HG03354 (cell line): ENCODE measurements at regions not wholly inside any gene's neighbourhood (a gene's known extent, or its start where the extent isn't known, plus 50 kb on each side); places are given as distances from the start of the nearest gene placed in this dataset.

Experiments
- ATAC-seq: cut with Tn5 transposase; IDR thresholded peaks from one replicate; pipeline ENCODE4 v1.9.1; 2021; ENCODE audit warnings: mild to moderate bottlenecking; ENCODE audit not compliant: unreplicated experiment, poor library complexity, severe bottlenecking

GRCh38 chr3:102529452-102529851, 94.6 kb downstream of the ZPLD1 start:
- no peak for ATAC-seq

GRCh38 chr3:102530415-102531181, 95.8 kb downstream of the ZPLD1 start:
- ATAC-seq = no peak

- no peak for ATAC-seq
These were observed 96.9 kb downstream of the ZPLD1 start for GRCh38 chr3:102531686-102532085.

- ATAC-seq = no peak
These were observed 98.1 kb downstream of the ZPLD1 start for GRCh38 chr3:102532901-102533300.

GRCh38 chr3:102533784-102534183, 99.0 kb downstream of the ZPLD1 start:
- no peak for ATAC-seq

- peak; percentile 70 for ATAC-seq
These were observed 101.6 kb downstream of the ZPLD1 start for GRCh38 chr3:102536456-102536855.

- no peak for ATAC-seq
These were observed 102.3 kb downstream of the ZPLD1 start for GRCh38 chr3:102537123-102537522.

GRCh38 chr3:102544741-102545140, 109.9 kb downstream of the ZPLD1 start:
- no peak for ATAC-seq

GRCh38 chr3:102545276-102545675, 110.5 kb downstream of the ZPLD1 start:
- ATAC-seq = no peak

GRCh38 chr3:102553876-102554275, 119.1 kb downstream of the ZPLD1 start:
- no peak for ATAC-seq

GRCh38 chr3:102570511-102570910, 135.7 kb downstream of the ZPLD1 start:
- ATAC-seq = no peak

GRCh38 chr3:102571006-102571405, 136.2 kb downstream of the ZPLD1 start:
- ATAC-seq = no peak

GRCh38 chr3:102571720-102572384, 137.0 kb downstream of the ZPLD1 start:
- ATAC-seq = no peak

- ATAC-seq = no peak
These were observed 138.7 kb downstream of the ZPLD1 start for GRCh38 chr3:102573483-102574028.

GRCh38 chr3:102574355-102574754, 139.5 kb downstream of the ZPLD1 start:
- no peak for ATAC-seq

- no peak for ATAC-seq
These were observed 141.8 kb downstream of the ZPLD1 start for GRCh38 chr3:102576651-102577050.

GRCh38 chr3:102577082-102577789, 142.4 kb downstream of the ZPLD1 start:
- no peak for ATAC-seq

- ATAC-seq = no peak
These were observed 145.9 kb downstream of the ZPLD1 start for GRCh38 chr3:102580760-102581159.

GRCh38 chr3:102586485-102586884, 151.7 kb downstream of the ZPLD1 start:
- no peak for ATAC-seq

GRCh38 chr3:102593812-102594602, 159.2 kb downstream of the ZPLD1 start:
- ATAC-seq = no peak
